B cell (primary cell): ENCODE measurements at regions not wholly inside any gene's neighbourhood (a gene's known extent, or its start where the extent isn't known, plus 50 kb on each side); places are given as distances from the start of the nearest gene placed in this dataset.

Experiments
- ATAC-seq: fragments of 200-7000 bp; cut with Tn5 transposase; one replicate; pipeline ENCODE4 v1.10.0; 2021; ENCODE audit warnings: low read depth, mild to moderate bottlenecking, moderate number of reproducible peaks, moderate library complexity
- CTCF ChIA-PET: fragments of 350-600 bp; sonication (Branson Sonifier 250); formaldehyde crosslinking; loops from one replicate; lab custom pipeline; 2021; ENCODE audit warnings: antibody characterized with exemption, inconsistent platforms; lab: Charles Lee
- POLR2A ChIA-PET: fragments of 350-600 bp; sonication (Branson Sonifier 250); formaldehyde crosslinking; loops from one replicate; lab custom pipeline; 2021; ENCODE audit warnings: antibody characterized with exemption; lab: Charles Lee
- DNase-seq: peaks from one replicate; pipeline ENCODE4 v3.0.0; 2013
- H2AFZ ChIP-seq: 2 replicates; pipeline ENCODE4 v1.6.1; 2012; ENCODE audit warnings: mild to moderate bottlenecking, low read depth, low read length; ENCODE audit not compliant: insufficient read depth, poor library complexity, severe bottlenecking
- H3K27ac ChIP-seq, 2 donors: 1 replicate in 1 of 2; 2 replicates in 1 of 2; pipeline ENCODE4 v1.5.1; 2012 to 2013; ENCODE audit warnings: low read length in 2 of 2, mild to moderate bottlenecking in 2 of 2, moderate library complexity in 1 of 2
- H3K27me3 ChIP-seq, 4 experiments: fragments of 200-600 bp in 1 of 4; sonication (generic) in 1 of 4; replicated peaks in 1 of 4; 1 replicate in 2 of 4; 2 replicates in 2 of 4; pipeline versions ENCODE4 v1.6.1 to v1.7.0; 2013 to 2016; ENCODE audit warnings: low read length in 3 of 4, mild to moderate bottlenecking in 2 of 4, mixed read lengths in 1 of 4, moderate library complexity in 1 of 4; ENCODE audit not compliant: insufficient read depth in 4 of 4, control insufficient read depth in 3 of 4; ENCODE audit errors: control extremely low read depth in 1 of 4
- H3K36me3 ChIP-seq, 2 experiments: replicated peaks in 1 of 2; 1 replicate in 1 of 2; 2 replicates in 1 of 2; pipeline versions ENCODE4 v1.6.1 to v1.7.1; 2013; ENCODE audit warnings: low read length in 1 of 2; ENCODE audit not compliant: insufficient read depth in 2 of 2, control insufficient read depth in 1 of 2; ENCODE audit errors: control extremely low read depth in 1 of 2, extremely low read depth in 1 of 2
- H3K4me1 ChIP-seq, 2 donors: fragments of 200-600 bp in 1 of 2; sonication (generic) in 1 of 2; 1 replicate in 1 of 2; 2 replicates in 1 of 2; pipeline versions ENCODE4 v1.5.1 to v1.6.1; 2013 to 2017; ENCODE audit warnings: low read length in 2 of 2; ENCODE audit not compliant: control insufficient read depth in 2 of 2, insufficient read depth in 2 of 2
- H3K4me2 ChIP-seq: replicated peaks from 2 replicates; pipeline ENCODE3; 2012; ENCODE audit warnings: mild to moderate bottlenecking, low read depth, low read length; ENCODE audit not compliant: poor library complexity, severe bottlenecking
- H3K4me3 ChIP-seq, 5 experiments: fragments of 200-600 bp in 1 of 5; sonication (generic) in 1 of 5; 1 replicate in 3 of 5; 2 replicates in 2 of 5; pipeline versions ENCODE4 v1.5.1 to v1.7.0; 2011 to 2016; ENCODE audit warnings: low read length in 4 of 5, mild to moderate bottlenecking in 4 of 5, low read depth in 2 of 5, control low read depth in 1 of 5, moderate library complexity in 1 of 5; ENCODE audit not compliant: insufficient read depth in 1 of 5; ENCODE audit errors: control extremely low read depth in 1 of 5, extremely low read depth in 1 of 5
- H3K79me2 ChIP-seq: fragments of 200-600 bp; sonication (generic); one replicate; pipeline ENCODE4 v1.6.0; 2016; ENCODE audit warnings: low read length; ENCODE audit not compliant: control insufficient read depth, insufficient read depth
- H3K9ac ChIP-seq: fragments of 200-600 bp; sonication (generic); 2 replicates; pipeline ENCODE4 v1.6.1; 2017; ENCODE audit warnings: mild to moderate bottlenecking, low read length, moderate library complexity
- H3K9me3 ChIP-seq, 3 donors: one replicate each; pipeline versions ENCODE4 v1.6.1 to v1.7.1; 2013; ENCODE audit warnings: low read length in 2 of 3; ENCODE audit not compliant: control insufficient read depth in 2 of 3, insufficient read depth in 1 of 3; ENCODE audit errors: control extremely low read depth in 1 of 3
- H4K20me1 ChIP-seq: 2 replicates; pipeline ENCODE4 v1.6.0; 2012; ENCODE audit warnings: mild to moderate bottlenecking, low read length; ENCODE audit not compliant: insufficient read depth, control insufficient read depth, poor library complexity, severe bottlenecking
- H3K27ac Mint-ChIP-seq: one replicate; pipeline ENCODE4 v1.8.0; 2021; ENCODE audit warnings: mixed read lengths
- H3K27me3 Mint-ChIP-seq: one replicate; pipeline ENCODE4 v1.8.0; 2021; ENCODE audit warnings: mixed read lengths
- H3K4me1 Mint-ChIP-seq: one replicate; pipeline ENCODE4 v1.8.0; 2021; ENCODE audit warnings: mixed read lengths
- H3K4me3 Mint-ChIP-seq: one replicate; pipeline ENCODE4 v1.8.0; 2021; ENCODE audit warnings: mixed read lengths
- H3K9me3 Mint-ChIP-seq: one replicate; pipeline ENCODE4 v1.8.0; 2022; ENCODE audit warnings: mixed read lengths; ENCODE audit not compliant: insufficient read depth
- CTCF ChIP-seq: fragments of 200-600 bp; IDR thresholded peaks from one replicate; pipeline ENCODE4 v1.8.0; 2022; ENCODE audit warnings: antibody characterized with exemption, mild to moderate bottlenecking
- EZH2 ChIP-seq: IDR thresholded peaks from 2 replicates; pipeline ENCODE4 v1.6.1; 2012; ENCODE audit warnings: borderline replicate concordance, low read depth, mild to moderate bottlenecking, moderate library complexity, low read length; ENCODE audit not compliant: insufficient read depth, poor library complexity, severe bottlenecking
- WGBS: methylation state at CpG from one replicate; pipeline ENCODE4 v1.1.5; 2013; ENCODE audit warnings: missing lambda C conversion rate; ENCODE audit not compliant: insufficient coverage; 5-methylcytosine and 5-hydroxymethylcytosine counted together
- intact Hi-C: fragments of 100-400 bp; cut with micrococcal nuclease; formaldehyde crosslinking; loops from one replicate; pipeline ENCODE4 v1.10.0; 2022

GRCh38 chr1:8244304-8244703 is 73.6 kb upstream of the SLC45A1 start:
- POLR2A ChIA-PET = no interaction called here

DNA sequence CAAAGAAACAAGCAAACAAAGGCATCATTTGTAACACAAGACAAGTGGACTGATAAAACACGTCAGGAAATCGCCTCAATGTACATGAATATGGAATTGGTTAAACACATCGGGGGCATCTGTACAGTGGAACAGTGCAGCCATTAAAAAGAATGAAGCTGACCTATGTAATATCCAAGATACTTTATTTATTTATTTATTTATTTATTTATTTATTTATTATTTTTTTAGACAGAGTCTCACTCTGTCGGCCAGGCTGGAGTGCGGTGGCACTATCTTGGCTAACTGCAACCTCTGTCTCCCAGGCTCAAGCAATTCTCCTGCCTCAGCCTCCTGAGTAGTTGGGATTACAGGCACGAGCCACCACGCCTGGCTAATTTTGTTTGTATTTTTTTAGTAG is 75.4 kb upstream of the SLC45A1 start:
- H3K4me1 Mint-ChIP-seq = no peaks in the 10 kb centered on the region
- no peaks in the 10 kb centered on the region for H3K4me1 ChIP-seq
- no peak overlapping the region for H3K4me3 ChIP-seq
- H3K27me3 Mint-ChIP-seq = peaks cover 5% of the 10 kb centered on the region
- no peak overlapping the region for H3K27ac Mint-ChIP-seq
- H3K27me3 ChIP-seq = peaks cover 0 to 2% (median 0%) of the 10 kb centered on the region in 4 experiments
- CTCF ChIA-PET = no interaction called here
- no peaks in the 10 kb centered on the region for H3K79me2 ChIP-seq
- H3K36me3 ChIP-seq = no peaks in the 10 kb centered on the region
- H3K27ac ChIP-seq = no peak overlapping the region
- POLR2A ChIA-PET = no interaction called here
- no CpG with 5 or more reads among the region's 7 CpGs for WGBS
- intact Hi-C loops = no loop called here
- H3K9ac ChIP-seq = no peak overlapping the region
- no peak for ATAC-seq
- DNase-seq = no peak
- H3K9me3 ChIP-seq = no peaks in the 10 kb centered on the region
- no peak overlapping the region for H3K4me3 Mint-ChIP-seq
- H4K20me1 ChIP-seq = no peaks in the 10 kb centered on the region
- no peak for TF ChIP-seq CTCF
- no peak for TF ChIP-seq EZH2
- H3K9me3 Mint-ChIP-seq = no peaks in the 10 kb centered on the region
- no peak overlapping the region for H3K4me2 ChIP-seq
- no peak overlapping the region for H2AFZ ChIP-seq

More at GRCh38 chr1:8244304-8244703, 73.6 kb upstream of the SLC45A1 start:
- DNase-seq (no peak), ATAC-seq (no peak)
- H3K4me3 ChIP-seq = no peak overlapping the region
- no peak overlapping the region for H3K27ac ChIP-seq
- no peak overlapping the region for H2AFZ ChIP-seq
- H3K4me1 Mint-ChIP-seq = no peaks in the 10 kb centered on the region
- intact Hi-C loops = no loop called here
- H3K27me3 Mint-ChIP-seq = peaks cover 5% of the 10 kb centered on the region
- H4K20me1 ChIP-seq = no peaks in the 10 kb centered on the region
- H3K36me3 ChIP-seq = no peaks in the 10 kb centered on the region
- no peak overlapping the region for H3K4me2 ChIP-seq
- no peak overlapping the region for H3K9ac ChIP-seq
- no peak overlapping the region for H3K27ac Mint-ChIP-seq
- H3K79me2 ChIP-seq = no peaks in the 10 kb centered on the region
- H3K4me3 Mint-ChIP-seq = no peak overlapping the region
- H3K27me3 ChIP-seq = peaks cover 0 to 2% (median 0%) of the 10 kb centered on the region in 4 experiments
- no peaks in the 10 kb centered on the region for H3K9me3 Mint-ChIP-seq
- CTCF ChIA-PET = no interaction called here
- 73% methylated on average over 2 of the region's 4 CpGs for WGBS
- no peaks in the 10 kb centered on the region for H3K9me3 ChIP-seq
- no peaks in the 10 kb centered on the region for H3K4me1 ChIP-seq
- no peak for TF ChIP-seq EZH2
- TF ChIP-seq CTCF = no peak
